HCT116 (cell line): ENCODE measurements at regions not wholly inside any gene's neighbourhood (a gene's known extent, or its start where the extent isn't known, plus 50 kb on each side); places are given as distances from the start of the nearest gene placed in this dataset.

ENCODE experiments used
- ATAC-seq: fragments of 200-7000 bp; cut with Tn5 transposase; 2 replicates; pipeline ENCODE4 v1.9.1; 2020; ENCODE audit warnings: mild to moderate bottlenecking, moderate library complexity
- BruUV-seq: library from RNA; stranded (reverse); fragments of 400-500 nt; replicated peaks from 2 replicates; lab custom pipeline; 2021; lab: Mats Ljungman, UMichigan
- CTCF ChIA-PET: fragments of 300-600 bp; sonication (Branson Sonifier 250); formaldehyde crosslinking; loops from one replicate; lab custom pipeline; 2021; ENCODE audit warnings: antibody characterized with exemption; lab: Charles Lee
- POLR2A ChIA-PET: fragments of 300-600, 350-600 bp; sonication (Branson Sonifier 250); formaldehyde crosslinking; loops from one replicate; lab custom pipeline; 2021; ENCODE audit warnings: antibody characterized with exemption; lab: Charles Lee
- RAD21 ChIA-PET, 2 experiments: fragments of 300-600 bp; sonication (Branson Sonifier 250); formaldehyde crosslinking; loops; one replicate each; lab custom pipeline; 2023; ENCODE audit warnings: low total read pairs in 2 of 2; ENCODE audit not compliant: uncharacterized antibody in 2 of 2, unreplicated experiment in 2 of 2, low non-redundant PET in 1 of 2; lab: Charles Lee
- DNase-seq: peaks from one replicate; pipeline ENCODE4 v3.0.0-alpha.2; 2010; ENCODE audit warnings: low read depth, low spot score
- H2AFZ ChIP-seq: fragments of 200-600 bp; shearing (Covaris generic), sonication (generic); 2 replicates; pipeline ENCODE4 v1.6.1; 2017; ENCODE audit warnings: low read depth, mixed run types, mixed read lengths, antibody characterized with exemption, low read length; ENCODE audit not compliant: poor library complexity, severe bottlenecking
- H3K27ac ChIP-seq: 2 replicates; pipeline ENCODE4 v1.5.1; 2012; ENCODE audit warnings: low read depth, low read length
- H3K27me3 ChIP-seq: fragments of 200-600 bp; sonication (generic); 2 replicates; pipeline ENCODE4 v1.6.1; 2016; ENCODE audit warnings: mixed run types, low read length, mixed read lengths; ENCODE audit not compliant: insufficient read depth
- H3K36me3 ChIP-seq, 2 experiments: fragments of 200-500 bp in 1 of 2; fragments of 200-600 bp in 1 of 2; sonication (Bioruptor generic) in 1 of 2; sonication (generic) in 1 of 2; 2 replicates each; pipeline versions ENCODE4 v1.5.1 to v1.6.1; 2014 to 2016; ENCODE audit warnings: low read length in 2 of 2, inconsistent platforms in 1 of 2, mixed read lengths in 1 of 2, mixed run types in 1 of 2; ENCODE audit not compliant: insufficient read depth in 2 of 2, control insufficient read depth in 1 of 2
- H3K4me1 ChIP-seq, 2 experiments: fragments of 200-600 bp in 1 of 2; sonication (generic) in 1 of 2; 2 replicates each; pipeline versions ENCODE4 v1.5.1 to v1.6.1; 2012 to 2017; ENCODE audit warnings: low read length in 2 of 2, inconsistent platforms in 1 of 2, mild to moderate bottlenecking in 1 of 2, mixed read lengths in 1 of 2, mixed run types in 1 of 2, moderate library complexity in 1 of 2; ENCODE audit not compliant: insufficient read depth in 2 of 2, control insufficient read depth in 1 of 2
- H3K4me2 ChIP-seq: fragments of 200-600 bp; sonication (generic); 2 replicates; pipeline ENCODE4 v1.6.1; 2017; ENCODE audit warnings: mixed run types, low read length, mixed read lengths
- H3K4me3 ChIP-seq, 2 experiments: fragments of 200-600 bp in 1 of 2; sonication (generic) in 1 of 2; replicated peaks in 1 of 2; 2 replicates each; pipeline ENCODE4 v1.5.1; 2011 to 2016; ENCODE audit warnings: low read length in 2 of 2, control low read depth in 1 of 2, low read depth in 1 of 2, mild to moderate bottlenecking in 1 of 2, mixed read lengths in 1 of 2, mixed run types in 1 of 2
- H3K79me2 ChIP-seq: fragments of 200-600 bp; sonication (generic); 2 replicates; pipeline ENCODE4 v1.6.1; 2017; ENCODE audit warnings: mild to moderate bottlenecking, mixed run types, low read length, moderate library complexity, mixed read lengths; ENCODE audit not compliant: insufficient read depth
- H3K9ac ChIP-seq: fragments of 200-600 bp; sonication (generic); 2 replicates; pipeline ENCODE4 v1.6.1; 2016; ENCODE audit warnings: low read length, mixed read lengths
- H3K9me2 ChIP-seq: fragments of 200-600 bp; sonication (generic), shearing (Covaris generic); 2 replicates; pipeline ENCODE4 v1.6.1; 2017; ENCODE audit warnings: mixed run types, mild to moderate bottlenecking, moderate library complexity; ENCODE audit not compliant: insufficient read depth
- H3K9me3 ChIP-seq, 2 experiments: fragments of 200-500 bp in 1 of 2; fragments of 200-600 bp in 1 of 2; sonication (Bioruptor generic) in 1 of 2; sonication (generic) in 1 of 2; 2 replicates each; pipeline ENCODE4 v1.6.1; 2014 to 2017; ENCODE audit warnings: low read length in 2 of 2, mixed read lengths in 2 of 2, inconsistent platforms in 1 of 2, low read depth in 1 of 2, mild to moderate bottlenecking in 1 of 2, mixed run types in 1 of 2, moderate library complexity in 1 of 2; ENCODE audit not compliant: control insufficient read depth in 1 of 2, insufficient read depth in 1 of 2
- H4K20me1 ChIP-seq: fragments of 200-600 bp; sonication (generic), shearing (Covaris generic); 2 replicates; pipeline ENCODE4 v1.6.1; 2017; ENCODE audit warnings: mixed run types, mild to moderate bottlenecking, moderate library complexity; ENCODE audit not compliant: insufficient read depth
- ATF3 ChIP-seq: IDR thresholded peaks from 2 replicates; pipeline ENCODE4 v1.6.1; 2012
- CBX3 ChIP-seq: IDR thresholded peaks from 2 replicates; pipeline ENCODE4 v1.6.1; 2012; ENCODE audit warnings: low read depth
- CEBPB ChIP-seq: IDR thresholded peaks from 2 replicates; pipeline ENCODE4 v1.6.1; 2012; ENCODE audit warnings: low read depth
- CTCF ChIP-seq, 3 experiments: fragments of 200-600 bp in 1 of 3; sonication (generic) in 1 of 3; IDR thresholded peaks in 2 of 3; conservative IDR thresholded peaks in 1 of 3; 2 replicates each; pipeline ENCODE4 v1.5.1; 2012 to 2017; ENCODE audit warnings: low read depth in 2 of 3, low read length in 2 of 3, antibody characterized with exemption in 1 of 3, borderline replicate concordance in 1 of 3, control low read depth in 1 of 3, mild to moderate bottlenecking in 1 of 3, mixed read lengths in 1 of 3, mixed run types in 1 of 3, moderate library complexity in 1 of 3; ENCODE audit not compliant: insufficient read depth in 1 of 3
- EGR1 ChIP-seq: IDR thresholded peaks from 2 replicates; pipeline ENCODE4 v1.6.1; 2012; ENCODE audit warnings: low read depth
- ELF1 ChIP-seq: IDR thresholded peaks from 2 replicates; pipeline ENCODE4 v1.6.1; 2012; ENCODE audit warnings: low read depth, borderline replicate concordance
- EZH2phosphoT487 ChIP-seq: fragments of 200-600 bp; IDR thresholded peaks from 2 replicates; pipeline ENCODE4 v1.6.1; 2018; ENCODE audit warnings: antibody characterized with exemption, borderline replicate concordance
- JUND ChIP-seq: IDR thresholded peaks from 2 replicates; pipeline ENCODE4 v1.6.1; 2012
- POLR2A ChIP-seq: IDR thresholded peaks from 2 replicates; pipeline ENCODE4 v1.7.0; 2011; ENCODE audit warnings: borderline replicate concordance; ENCODE audit not compliant: insufficient read depth, insufficient read length; ENCODE audit errors: extremely low read depth
- POLR2AphosphoS5 ChIP-seq: IDR thresholded peaks from 2 replicates; pipeline ENCODE4 v1.6.1; 2011; ENCODE audit warnings: mild to moderate bottlenecking, low read depth, low read length, moderate library complexity
- RAD21 ChIP-seq: IDR thresholded peaks from 2 replicates; pipeline ENCODE4 v1.6.1; 2012; ENCODE audit warnings: low read depth, mild to moderate bottlenecking
- SIN3A ChIP-seq: IDR thresholded peaks from 2 replicates; pipeline ENCODE4 v1.6.1; 2012; ENCODE audit warnings: low read depth
- SP1 ChIP-seq: IDR thresholded peaks from 2 replicates; pipeline ENCODE4 v1.6.1; 2012; ENCODE audit warnings: low read depth
- SRF ChIP-seq: IDR thresholded peaks from 2 replicates; pipeline ENCODE4 v1.6.1; 2012; ENCODE audit warnings: low read depth
- TCF7L2 ChIP-seq: IDR thresholded peaks from 2 replicates; pipeline ENCODE4 v1.7.0; 2011; ENCODE audit warnings: borderline replicate concordance, inconsistent platforms; ENCODE audit not compliant: insufficient read depth, insufficient read length; ENCODE audit errors: extremely low read depth
- YY1 ChIP-seq: IDR thresholded peaks from 2 replicates; pipeline ENCODE4 v1.6.1; 2011; ENCODE audit warnings: low read length, low read depth, moderate library complexity, mild to moderate bottlenecking; ENCODE audit not compliant: insufficient replicate concordance; ENCODE audit errors: extremely low read depth
- ZNF274 ChIP-seq: fragments of 200-500 bp; sonication (Bioruptor generic); IDR thresholded peaks from 2 replicates; pipeline ENCODE4 v1.6.1; 2014; ENCODE audit warnings: mild to moderate bottlenecking, low read depth, low read length, inconsistent platforms
- intact Hi-C: fragments of 100-400 bp; cut with micrococcal nuclease; formaldehyde crosslinking; loops from 2 replicates; pipeline ENCODE4 v1.10.0; 2022
- TF ChIP-seq, protein P1 (sequence below): IDR thresholded peaks from 2 replicates; pipeline ENCODE4 v1.6.1; 2012; ENCODE audit warnings: low read depth
- TF ChIP-seq, protein P2 (sequence below): IDR thresholded peaks from 2 replicates; pipeline ENCODE4 v1.6.1; 2012

GRCh38 chr2:66981074-66981473 is 416.1 kb upstream of the ETAA1 start:
- Histone ChIP-seq H3K4me2 (no peak overlapping the region), H4K20me1 (no peaks in the 10 kb centered on the region), H3K9ac (no peak overlapping the region), H3K27ac (no peak overlapping the region), H3K4me1 (no peaks in the 10 kb centered on the region), H3K79me2 (no peaks in the 10 kb centered on the region), H3K36me3 (no peaks in the 10 kb centered on the region), H3K4me3 (no peak overlapping the region), H3K9me2 (no peaks in the 10 kb centered on the region), H3K9me3 (peaks cover 0 to 5% of the 10 kb centered on the region in 2 experiments; a peak in 1 of 4 replicates), H2AFZ (no peak overlapping the region), H3K27me3 (no peaks in the 10 kb centered on the region)
- RAD21 ChIA-PET: no interaction called here
- CTCF ChIA-PET: no interaction called here
- ATAC-seq (no peak), DNase-seq (no peak)
- BruUV-seq: no TSS peak
- intact Hi-C loops: no loop called here
- POLR2A ChIA-PET: no interaction called here
- TF ChIP-seq SIN3A (no peak), ELF1 (no peak), CTCF (IDR thresholded peaks at IDR 0.05 in 2 of 3, conservative IDR thresholded peaks at IDR 0.05 in 1 of 3; ENCODE audit: borderline replicate concordance in 1 of 3, insufficient read depth in 1 of 3, low read depth in 2 of 3, low read length in 2 of 3) (no peak), POLR2AphosphoS5 (no peak), SP1 (no peak), TCF7L2 (no peak), RAD21 (no peak), ATF3 (no peak), JUND (no peak), EZH2phosphoT487 (no peak), CBX3 (no peak), YY1 (no peak), ZNF274 (no peak), EGR1 (no peak), CEBPB (no peak), SRF (no peak), POLR2A (no peak)
- TF ChIP-seq, protein P1, sequence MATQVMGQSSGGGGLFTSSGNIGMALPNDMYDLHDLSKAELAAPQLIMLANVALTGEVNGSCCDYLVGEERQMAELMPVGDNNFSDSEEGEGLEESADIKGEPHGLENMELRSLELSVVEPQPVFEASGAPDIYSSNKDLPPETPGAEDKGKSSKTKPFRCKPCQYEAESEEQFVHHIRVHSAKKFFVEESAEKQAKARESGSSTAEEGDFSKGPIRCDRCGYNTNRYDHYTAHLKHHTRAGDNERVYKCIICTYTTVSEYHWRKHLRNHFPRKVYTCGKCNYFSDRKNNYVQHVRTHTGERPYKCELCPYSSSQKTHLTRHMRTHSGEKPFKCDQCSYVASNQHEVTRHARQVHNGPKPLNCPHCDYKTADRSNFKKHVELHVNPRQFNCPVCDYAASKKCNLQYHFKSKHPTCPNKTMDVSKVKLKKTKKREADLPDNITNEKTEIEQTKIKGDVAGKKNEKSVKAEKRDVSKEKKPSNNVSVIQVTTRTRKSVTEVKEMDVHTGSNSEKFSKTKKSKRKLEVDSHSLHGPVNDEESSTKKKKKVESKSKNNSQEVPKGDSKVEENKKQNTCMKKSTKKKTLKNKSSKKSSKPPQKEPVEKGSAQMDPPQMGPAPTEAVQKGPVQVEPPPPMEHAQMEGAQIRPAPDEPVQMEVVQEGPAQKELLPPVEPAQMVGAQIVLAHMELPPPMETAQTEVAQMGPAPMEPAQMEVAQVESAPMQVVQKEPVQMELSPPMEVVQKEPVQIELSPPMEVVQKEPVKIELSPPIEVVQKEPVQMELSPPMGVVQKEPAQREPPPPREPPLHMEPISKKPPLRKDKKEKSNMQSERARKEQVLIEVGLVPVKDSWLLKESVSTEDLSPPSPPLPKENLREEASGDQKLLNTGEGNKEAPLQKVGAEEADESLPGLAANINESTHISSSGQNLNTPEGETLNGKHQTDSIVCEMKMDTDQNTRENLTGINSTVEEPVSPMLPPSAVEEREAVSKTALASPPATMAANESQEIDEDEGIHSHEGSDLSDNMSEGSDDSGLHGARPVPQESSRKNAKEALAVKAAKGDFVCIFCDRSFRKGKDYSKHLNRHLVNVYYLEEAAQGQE: no peak
- TF ChIP-seq, protein P2, sequence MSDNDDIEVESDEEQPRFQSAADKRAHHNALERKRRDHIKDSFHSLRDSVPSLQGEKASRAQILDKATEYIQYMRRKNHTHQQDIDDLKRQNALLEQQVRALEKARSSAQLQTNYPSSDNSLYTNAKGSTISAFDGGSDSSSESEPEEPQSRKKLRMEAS: no peak
